IMR-90 (cell line): ENCODE measurements at regions not wholly inside any gene's neighbourhood (a gene's known extent, or its start where the extent isn't known, plus 50 kb on each side); places are given as distances from the start of the nearest gene placed in this dataset.

Source experiments
- ATAC-seq: fragments of 200-7000 bp; cut with Tn5 transposase; 2 replicates; pipeline ENCODE4 v1.9.1; 2020; ENCODE audit warnings: low read depth, mild to moderate bottlenecking, moderate library complexity
- BruUV-seq: library from RNA; stranded (reverse); fragments of 400-500 nt; replicated peaks from 2 replicates; lab custom pipeline; 2021; lab: Mats Ljungman, UMichigan
- CTCF ChIA-PET: fragments of 300-600 bp; formaldehyde crosslinking; extraction: SDS; loops from one replicate; lab custom pipeline; 2021; ENCODE audit warnings: antibody characterized with exemption; lab: Yijun Ruan, JAX
- POLR2A ChIA-PET: fragments of 300-600 bp; sonication (Branson Sonifier 250); formaldehyde crosslinking; loops from one replicate; lab custom pipeline; 2022; ENCODE audit warnings: antibody characterized with exemption; ENCODE audit not compliant: unreplicated experiment; lab: Charles Lee
- DNase-seq: peaks from one replicate; pipeline ENCODE4 v3.0.0; 2013
- H2AFZ ChIP-seq: replicated peaks from 2 replicates; pipeline ENCODE3; 2013; ENCODE audit warnings: low read length, mild to moderate bottlenecking; ENCODE audit not compliant: poor library complexity
- H2AK5ac ChIP-seq: 2 replicates; pipeline ENCODE4 v1.6.1; 2013; ENCODE audit warnings: low read depth, low read length, inconsistent platforms
- H2AK9ac ChIP-seq: replicated peaks from 2 replicates; pipeline ENCODE3; 2013; ENCODE audit warnings: mild to moderate bottlenecking, low read depth, low read length, moderate library complexity; ENCODE audit not compliant: poor library complexity
- H2BK120ac ChIP-seq: 2 replicates; pipeline ENCODE4 v1.6.1; 2013; ENCODE audit warnings: low read depth, low read length, inconsistent platforms
- H2BK15ac ChIP-seq: 3 replicates; pipeline ENCODE4 v1.6.1; 2013; ENCODE audit warnings: low read depth, low read length, inconsistent platforms
- H2BK20ac ChIP-seq: 2 replicates; pipeline ENCODE4 v1.6.1; 2013; ENCODE audit warnings: low read depth, mild to moderate bottlenecking, inconsistent platforms, low read length, moderate library complexity
- H2BK5ac ChIP-seq: 2 replicates; pipeline ENCODE4 v1.6.1; 2013; ENCODE audit warnings: mild to moderate bottlenecking, low read depth, low read length, inconsistent platforms; ENCODE audit not compliant: poor library complexity, severe bottlenecking
- H3K14ac ChIP-seq: replicated peaks from 2 replicates; pipeline ENCODE4 v1.6.1; 2013; ENCODE audit warnings: low read depth, low read length, inconsistent platforms
- H3K18ac ChIP-seq: 2 replicates; pipeline ENCODE4 v1.6.1; 2013; ENCODE audit warnings: low read depth, low read length, control low read depth
- H3K23ac ChIP-seq: 2 replicates; pipeline ENCODE4 v1.6.1; 2013; ENCODE audit warnings: low read depth, low read length, inconsistent platforms
- H3K27ac ChIP-seq: 2 replicates; pipeline ENCODE4 v1.5.1; 2013; ENCODE audit warnings: mild to moderate bottlenecking, control low read depth, low read length; ENCODE audit not compliant: insufficient read depth
- H3K27me3 ChIP-seq: 2 replicates; pipeline ENCODE4 v1.6.1; 2013; ENCODE audit warnings: low read length; ENCODE audit not compliant: control insufficient read depth, insufficient read depth
- H3K36me3 ChIP-seq: 2 replicates; pipeline ENCODE4 v1.6.1; 2013; ENCODE audit warnings: low read length, mixed read lengths; ENCODE audit not compliant: control insufficient read depth, insufficient read depth
- H3K4ac ChIP-seq: 2 replicates; pipeline ENCODE4 v1.6.1; 2013; ENCODE audit warnings: low read depth, low read length, inconsistent platforms
- H3K4me1 ChIP-seq: 2 replicates; pipeline ENCODE4 v1.6.1; 2013; ENCODE audit warnings: low read length, mixed read lengths; ENCODE audit not compliant: control insufficient read depth, insufficient read depth
- H3K4me2 ChIP-seq: 2 replicates; pipeline ENCODE4 v1.6.1; 2013; ENCODE audit warnings: low read depth, mild to moderate bottlenecking, control low read depth, low read length, moderate library complexity
- H3K4me3 ChIP-seq: 2 replicates; pipeline ENCODE4 v1.5.1; 2013; ENCODE audit warnings: low read depth, mild to moderate bottlenecking, control low read depth, low read length, moderate library complexity; ENCODE audit not compliant: insufficient read depth
- H3K56ac ChIP-seq: 2 replicates; pipeline ENCODE4 v1.6.1; 2013; ENCODE audit warnings: low read length, inconsistent platforms; ENCODE audit not compliant: insufficient read depth; ENCODE audit errors: extremely low read depth
- H3K79me1 ChIP-seq, 2 experiments: 2 replicates each; pipeline ENCODE4 v1.6.1; 2013; ENCODE audit warnings: low read length in 2 of 2, inconsistent platforms in 1 of 2, low read depth in 1 of 2
- H3K9ac ChIP-seq: 2 replicates; pipeline ENCODE4 v1.6.1; 2013; ENCODE audit warnings: low read depth, low read length, control low read depth
- H3K9me1 ChIP-seq: 2 replicates; pipeline ENCODE4 v1.6.1; 2013; ENCODE audit warnings: low read length, inconsistent platforms; ENCODE audit not compliant: insufficient read depth
- H3K9me3 ChIP-seq: 2 replicates; pipeline ENCODE4 v1.6.1; 2013; ENCODE audit warnings: low read length; ENCODE audit not compliant: control insufficient read depth, insufficient read depth
- H4K20me1 ChIP-seq: 2 replicates; pipeline ENCODE4 v1.6.1; 2013; ENCODE audit warnings: low read length, inconsistent platforms; ENCODE audit not compliant: insufficient read depth
- H4K5ac ChIP-seq: 2 replicates; pipeline ENCODE4 v1.6.1; 2013; ENCODE audit warnings: mild to moderate bottlenecking, low read depth, low read length, control low read depth
- H4K8ac ChIP-seq, 2 experiments: 2 replicates each; pipeline ENCODE4 v1.6.1; 2013; ENCODE audit warnings: low read depth in 2 of 2, low read length in 2 of 2, control low read depth in 1 of 2, inconsistent platforms in 1 of 2
- H4K91ac ChIP-seq: 2 replicates; pipeline ENCODE4 v1.6.1; 2013; ENCODE audit warnings: low read depth, low read length, inconsistent platforms; ENCODE audit not compliant: insufficient read depth
- FOS ChIP-seq: fragments of 150-350 bp; IDR thresholded peaks from 2 replicates; pipeline ENCODE4 v1.6.1; 2016; ENCODE audit warnings: low read depth, low read length
- WGBS, 2 experiments: methylation state at CpG; one replicate each; pipeline versions ENCODE4 v1.1.5 to v1.1.7; 2013; ENCODE audit warnings: missing lambda C conversion rate in 2 of 2; ENCODE audit not compliant: insufficient read length in 1 of 2; ENCODE audit errors: extremely low coverage in 2 of 2; 5-methylcytosine and 5-hydroxymethylcytosine counted together
- dilution Hi-C: fragments of 300-500 bp; cut with HindIII; formaldehyde crosslinking; loops from one replicate; pipeline ENCODE4 v1.14.3; 2018; ENCODE audit warnings: low sequenced_read_pairs; ENCODE audit not compliant: unreplicated experiment
- in situ Hi-C: fragments of 300-500 bp; cut with MboI; formaldehyde crosslinking; loops from 3 replicates; pipeline ENCODE4 v1.14.3; 2019; ENCODE audit warnings: low sequenced_read_pairs, inconsistent platforms, mixed read lengths
- intact Hi-C: fragments of 100-400 bp; cut with micrococcal nuclease; formaldehyde crosslinking; loops from 2 replicates; pipeline ENCODE4 v1.10.0; 2022
- TF ChIP-seq, protein P1 (sequence below): fragments of 150-350 bp; IDR thresholded peaks from 2 replicates; pipeline ENCODE4 v1.6.1; 2016; ENCODE audit warnings: low read depth, mild to moderate bottlenecking, low read length, moderate library complexity, borderline replicate concordance

- Histone ChIP-seq H2AFZ (no peak overlapping the region), H3K23ac (peak overlapping the region; percentile 74; the same call in 1 of the 2 replicates), H3K56ac (no peak overlapping the region), H3K9me3 (no peaks in the 10 kb centered on the region), H3K4me2 (peak overlapping the region; percentile 73), H3K18ac (peak overlapping the region; percentile 99), H4K20me1 (no peaks in the 10 kb centered on the region), H3K9me1 (peaks cover 19% of the 10 kb centered on the region), H3K79me1 (peaks cover 0 to 7% of the 10 kb centered on the region in 2 experiments; a peak in 2 of 4 replicates), H4K91ac (peak overlapping the region; percentile 69), H3K36me3 (no peaks in the 10 kb centered on the region), H3K14ac (peak overlapping the region; percentile 93), H2BK120ac (peak overlapping the region; percentile 93), H3K4me1 (peaks cover 27% of the 10 kb centered on the region), H3K9ac (peak overlapping the region; percentile 19; the same call in 1 of the 2 replicates), H2AK9ac (peak overlapping the region; percentile 51), H3K27me3 (no peaks in the 10 kb centered on the region), H2BK15ac (peak overlapping the region; percentile 99), H3K4ac (peak overlapping the region; percentile 84), H3K4me3 (no peak overlapping the region), H2BK5ac (peak overlapping the region; percentile 80), H3K27ac (peak overlapping the region; percentile 73), H4K5ac (peak overlapping the region; percentile 93; the same call in 1 of the 2 replicates), H2BK20ac (peak overlapping the region; percentile 94), H2AK5ac (peak overlapping the region; percentile 92), H4K8ac (peak overlapping the region; percentile 36 to 80; a peak in 2 of 4 replicates)
- ChIA-PET CTCF (interaction anchor here (0.9 kb wide), 1 partner anchor 47 kb away, joined by 3 read pairs; no protein-coding TSS in a partner anchor), POLR2A (interaction anchor here (0.6 kb wide), 1 partner anchor 37 kb away, joined by 10 read pairs; no protein-coding TSS in a partner anchor)
- TF ChIP-seq, protein P1, sequence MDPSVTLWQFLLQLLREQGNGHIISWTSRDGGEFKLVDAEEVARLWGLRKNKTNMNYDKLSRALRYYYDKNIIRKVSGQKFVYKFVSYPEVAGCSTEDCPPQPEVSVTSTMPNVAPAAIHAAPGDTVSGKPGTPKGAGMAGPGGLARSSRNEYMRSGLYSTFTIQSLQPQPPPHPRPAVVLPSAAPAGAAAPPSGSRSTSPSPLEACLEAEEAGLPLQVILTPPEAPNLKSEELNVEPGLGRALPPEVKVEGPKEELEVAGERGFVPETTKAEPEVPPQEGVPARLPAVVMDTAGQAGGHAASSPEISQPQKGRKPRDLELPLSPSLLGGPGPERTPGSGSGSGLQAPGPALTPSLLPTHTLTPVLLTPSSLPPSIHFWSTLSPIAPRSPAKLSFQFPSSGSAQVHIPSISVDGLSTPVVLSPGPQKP = no peak
- TF ChIP-seq FOS = 0 out of 2 replicates have a peak, but pooled peaks have one; percentile 18
- dilution Hi-C loops (no loop called here), intact Hi-C loops (no loop called here), in situ Hi-C loops (no loop called here)
- no CpG with 5 or more reads among the region's 5 CpGs for WGBS, 2 experiments
- DNase-seq = peak; percentile 75
- BruUV-seq = no TSS peak
- ATAC-seq = peak; percentile 32; the same call in 1 of the 2 replicates
Observed at GRCh38 chr15:39235084-39235795, 345.6 kb upstream of the THBS1 start.
